Loucy (cell line): ENCODE measurements at regions not wholly inside any gene's neighbourhood (a gene's known extent, or its start where the extent isn't known, plus 50 kb on each side); places are given as distances from the start of the nearest gene placed in this dataset.

Experiments
- H2AFZ ChIP-seq: fragments of 200-600 bp; sonication (generic); 2 replicates; pipeline ENCODE4 v1.6.0; 2016; ENCODE audit warnings: antibody characterized with exemption, mild to moderate bottlenecking, low read length, moderate library complexity
- H3F3A ChIP-seq: fragments of 200-600 bp; 2 replicates; pipeline ENCODE4 v1.6.0; 2016; ENCODE audit warnings: antibody characterized with exemption, low read depth, mild to moderate bottlenecking
- H3K27me3 ChIP-seq: fragments of 200-600 bp; sonication (generic); 2 replicates; pipeline ENCODE4 v1.6.1; 2014; ENCODE audit warnings: low read length, mild to moderate bottlenecking; ENCODE audit not compliant: insufficient read depth, poor library complexity, severe bottlenecking
- H3K36me3 ChIP-seq: fragments of 200-600 bp; sonication (generic); 2 replicates; pipeline ENCODE4 v1.6.1; 2016; ENCODE audit warnings: low read length; ENCODE audit not compliant: insufficient read depth
- H3K4me1 ChIP-seq: fragments of 200-600 bp; sonication (generic); 2 replicates; pipeline ENCODE4 v1.5.1; 2014; ENCODE audit warnings: low read length, mild to moderate bottlenecking; ENCODE audit not compliant: insufficient read depth, poor library complexity, severe bottlenecking
- H3K4me2 ChIP-seq: fragments of 200-600 bp; sonication (generic); 2 replicates; pipeline ENCODE4 v1.6.0; 2014; ENCODE audit warnings: antibody characterized with exemption, low read length, low read depth, mild to moderate bottlenecking; ENCODE audit not compliant: poor library complexity, severe bottlenecking
- H3K4me3 ChIP-seq: fragments of 200-600 bp; sonication (generic); 2 replicates; pipeline ENCODE4 v1.5.1; 2014; ENCODE audit warnings: low read length, mild to moderate bottlenecking, mixed read lengths; ENCODE audit not compliant: poor library complexity, severe bottlenecking
- H3K79me2 ChIP-seq: fragments of 200-600 bp; sonication (generic); 2 replicates; pipeline ENCODE4 v1.6.1; 2014; ENCODE audit warnings: low read length; ENCODE audit not compliant: insufficient read depth
- H3K9ac ChIP-seq: fragments of 200-600 bp; sonication (generic); 2 replicates; pipeline ENCODE4 v1.6.0; 2014; ENCODE audit warnings: mild to moderate bottlenecking, low read depth, low read length, moderate library complexity; ENCODE audit not compliant: poor library complexity, severe bottlenecking
- H3K9me2 ChIP-seq: fragments of 200-600 bp; sonication (generic); replicated peaks from 2 replicates; pipeline ENCODE4 v1.6.1; 2016; ENCODE audit warnings: low read depth, low read length, mixed read lengths
- H3K9me3 ChIP-seq: fragments of 200-600 bp; sonication (generic); 2 replicates; pipeline ENCODE4 v1.6.1; 2014; ENCODE audit warnings: mild to moderate bottlenecking, antibody characterized with exemption, low read length, low read depth; ENCODE audit not compliant: insufficient read depth
- H4K20me1 ChIP-seq: fragments of 200-600 bp; sonication (generic); 2 replicates; pipeline ENCODE4 v1.6.0; 2014; ENCODE audit warnings: antibody characterized with exemption, low read length, mild to moderate bottlenecking; ENCODE audit not compliant: insufficient read depth, poor library complexity, severe bottlenecking
- CTCF ChIP-seq: fragments of 200-600 bp; sonication (generic); conservative IDR thresholded peaks from 2 replicates; pipeline ENCODE4 v1.5.1; 2014; ENCODE audit warnings: mild to moderate bottlenecking, antibody characterized with exemption, low read length
- EZH2phosphoT487 ChIP-seq: fragments of 200-600 bp; IDR thresholded peaks from 2 replicates; pipeline ENCODE4 v1.6.1; 2018; ENCODE audit warnings: antibody characterized with exemption, mild to moderate bottlenecking, moderate library complexity, borderline replicate concordance

GRCh38 chr18:34314847-34315246 is 90.1 kb upstream of the NOL4 start:
- Histone ChIP-seq H3F3A (no peaks in the 10 kb centered on the region), H3K9ac (no peak overlapping the region), H3K27me3 (no peaks in the 10 kb centered on the region), H3K4me2 (no peak overlapping the region), H3K4me1 (no peaks in the 10 kb centered on the region), H2AFZ (no peak overlapping the region), H4K20me1 (no peaks in the 10 kb centered on the region), H3K4me3 (no peak overlapping the region), H3K79me2 (no peaks in the 10 kb centered on the region), H3K36me3 (no peaks in the 10 kb centered on the region), H3K9me3 (no peaks in the 10 kb centered on the region), H3K9me2 (no peaks in the 10 kb centered on the region)
- no peak for TF ChIP-seq EZH2phosphoT487
- no peak for TF ChIP-seq CTCF

- H3K27me3 ChIP-seq = no peaks in the 10 kb centered on the region
- no peaks in the 10 kb centered on the region for H3K4me1 ChIP-seq
- no peaks in the 10 kb centered on the region for H3K9me2 ChIP-seq
- no peak overlapping the region for H2AFZ ChIP-seq
- H3K36me3 ChIP-seq = no peaks in the 10 kb centered on the region
- H3F3A ChIP-seq = no peaks in the 10 kb centered on the region
- no peak overlapping the region for H3K4me3 ChIP-seq
- H3K4me2 ChIP-seq = no peak overlapping the region
- no peaks in the 10 kb centered on the region for H3K79me2 ChIP-seq
- no peaks in the 10 kb centered on the region for H4K20me1 ChIP-seq
- H3K9ac ChIP-seq = no peak overlapping the region
- no peaks in the 10 kb centered on the region for H3K9me3 ChIP-seq
- TF ChIP-seq EZH2phosphoT487 (no peak), CTCF (no peak)
Measured at GRCh38 chr18:34315591-34316352, 91.1 kb upstream of the NOL4 start.

DNA sequence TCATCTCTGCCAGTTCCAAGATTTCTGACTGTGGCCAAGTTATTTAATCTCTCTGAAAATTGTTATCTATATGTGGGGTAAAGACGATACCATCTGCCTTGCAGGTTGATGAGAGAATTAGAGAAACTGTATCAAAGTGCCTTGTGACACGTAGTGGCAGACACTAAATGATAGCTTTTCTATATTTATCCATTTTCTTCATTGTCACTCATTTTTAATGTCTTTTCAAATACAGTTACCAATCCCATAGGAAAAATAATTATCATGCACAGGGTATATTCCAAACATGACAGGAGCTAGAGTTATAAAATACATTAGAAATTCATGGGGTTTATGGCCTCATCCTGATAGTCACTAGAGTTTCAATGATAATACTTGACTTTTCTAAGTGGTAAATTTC is 95.6 kb upstream of the NOL4 start:
- H3F3A ChIP-seq = no peaks in the 10 kb centered on the region
- H3K9me3 ChIP-seq = no peaks in the 10 kb centered on the region
- no peaks in the 10 kb centered on the region for H4K20me1 ChIP-seq
- H3K79me2 ChIP-seq = no peaks in the 10 kb centered on the region
- no peaks in the 10 kb centered on the region for H3K27me3 ChIP-seq
- no peaks in the 10 kb centered on the region for H3K36me3 ChIP-seq
- no peak overlapping the region for H3K9ac ChIP-seq
- no peak overlapping the region for H2AFZ ChIP-seq
- H3K9me2 ChIP-seq = no peaks in the 10 kb centered on the region
- H3K4me1 ChIP-seq = no peaks in the 10 kb centered on the region
- H3K4me3 ChIP-seq = no peak overlapping the region
- TF ChIP-seq CTCF = no peak
- TF ChIP-seq EZH2phosphoT487 = no peak
- no peak overlapping the region for H3K4me2 ChIP-seq
